ENCODE measurements at regions not wholly inside any gene's neighbourhood (a gene's known extent, or its start where the extent isn't known, plus 50 kb on each side); places are given as distances from the start of the nearest gene placed in this dataset.

GRCh38 chr5:44565902-44566301 is 176.7 kb upstream of the FGF10 start:
- H3K4me2 ChIP-seq (ENCODE audit: low read depth, low read length), result no peak overlapping the region
- ChIA-PET POLR2A (no interaction called here), CTCF (ENCODE audit: low intra/inter-chr PET ratio, low total read pairs) (no interaction called here)
- no peaks in the 10 kb centered on the region for H3K79me2 ChIP-seq (ENCODE audit: insufficient read depth, low read length)
- H4K20me1 ChIP-seq (ENCODE audit: insufficient read depth, low read length), result no peaks in the 10 kb centered on the region
- ATAC-seq (no peak), DNase-seq (ENCODE audit: low spot score) (no peak), FAIRE-seq (no peak)
- no peaks in the 10 kb centered on the region for H3K9me3 ChIP-seq (ENCODE audit: low read length)
- no peak overlapping the region for H3K27ac ChIP-seq (ENCODE audit: extremely low read length, insufficient read depth, low read length)
- H2AFZ ChIP-seq (ENCODE audit: low read length), result no peak overlapping the region
- no peak for TF ChIP-seq ZNF777 (CRISPR knock-in tag; IDR thresholded peaks at IDR 0.05)
- no peak for TF ChIP-seq ZBTB42 (CRISPR knock-in tag; IDR thresholded peaks at IDR 0.05)
- no peak for TF ChIP-seq ZSCAN25 (CRISPR knock-in tag; IDR thresholded peaks at IDR 0.05)
- no peak for TF ChIP-seq TP53 (CRISPR knock-in tag; conservative IDR thresholded peaks at IDR 0.05)
- no peak for TF ChIP-seq ZC3H13 (CRISPR knock-in tag; IDR thresholded peaks at IDR 0.05)
- no peak for TF ChIP-seq MEIS2 (CRISPR knock-in tag; IDR thresholded peaks at IDR 0.05)
- TF ChIP-seq GRHL1 (CRISPR knock-in tag; conservative IDR thresholded peaks at IDR 0.05), result no peak
- TF ChIP-seq ZNF652 (CRISPR knock-in tag; IDR thresholded peaks at IDR 0.05; ENCODE audit: borderline replicate concordance, low read depth), result no peak
- TF ChIP-seq JUND (CRISPR knock-in tag; IDR thresholded peaks at IDR 0.05), result no peak
- TF ChIP-seq, protein P1, sequence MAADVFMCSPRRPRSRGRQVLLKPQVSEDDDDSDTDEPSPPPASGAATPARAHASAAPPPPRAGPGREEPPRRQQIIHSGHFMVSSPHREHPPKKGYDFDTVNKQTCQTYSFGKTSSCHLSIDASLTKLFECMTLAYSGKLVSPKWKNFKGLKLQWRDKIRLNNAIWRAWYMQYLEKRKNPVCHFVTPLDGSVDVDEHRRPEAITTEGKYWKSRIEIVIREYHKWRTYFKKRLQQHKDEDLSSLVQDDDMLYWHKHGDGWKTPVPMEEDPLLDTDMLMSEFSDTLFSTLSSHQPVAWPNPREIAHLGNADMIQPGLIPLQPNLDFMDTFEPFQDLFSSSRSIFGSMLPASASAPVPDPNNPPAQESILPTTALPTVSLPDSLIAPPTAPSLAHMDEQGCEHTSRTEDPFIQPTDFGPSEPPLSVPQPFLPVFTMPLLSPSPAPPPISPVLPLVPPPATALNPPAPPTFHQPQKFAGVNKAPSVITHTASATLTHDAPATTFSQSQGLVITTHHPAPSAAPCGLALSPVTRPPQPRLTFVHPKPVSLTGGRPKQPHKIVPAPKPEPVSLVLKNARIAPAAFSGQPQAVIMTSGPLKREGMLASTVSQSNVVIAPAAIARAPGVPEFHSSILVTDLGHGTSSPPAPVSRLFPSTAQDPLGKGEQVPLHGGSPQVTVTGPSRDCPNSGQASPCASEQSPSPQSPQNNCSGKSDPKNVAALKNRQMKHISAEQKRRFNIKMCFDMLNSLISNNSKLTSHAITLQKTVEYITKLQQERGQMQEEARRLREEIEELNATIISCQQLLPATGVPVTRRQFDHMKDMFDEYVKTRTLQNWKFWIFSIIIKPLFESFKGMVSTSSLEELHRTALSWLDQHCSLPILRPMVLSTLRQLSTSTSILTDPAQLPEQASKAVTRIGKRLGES (CRISPR knock-in tag; IDR thresholded peaks at IDR 0.05; ENCODE audit: borderline replicate concordance), result no peak
- TF ChIP-seq SIN3B (IDR thresholded peaks at IDR 0.05; ENCODE audit: low read length), result no peak
- TF ChIP-seq HINFP (CRISPR knock-in tag; IDR thresholded peaks at IDR 0.05; ENCODE audit: low read depth), result no peak
- TF ChIP-seq, protein P2, sequence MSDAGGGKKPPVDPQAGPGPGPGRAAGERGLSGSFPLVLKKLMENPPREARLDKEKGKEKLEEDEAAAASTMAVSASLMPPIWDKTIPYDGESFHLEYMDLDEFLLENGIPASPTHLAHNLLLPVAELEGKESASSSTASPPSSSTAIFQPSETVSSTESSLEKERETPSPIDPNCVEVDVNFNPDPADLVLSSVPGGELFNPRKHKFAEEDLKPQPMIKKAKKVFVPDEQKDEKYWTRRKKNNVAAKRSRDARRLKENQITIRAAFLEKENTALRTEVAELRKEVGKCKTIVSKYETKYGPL (CRISPR knock-in tag; IDR thresholded peaks at IDR 0.05), result no peak
- TF ChIP-seq ZNF780A (CRISPR knock-in tag; IDR thresholded peaks at IDR 0.05), result no peak
- TF ChIP-seq E2F1 (CRISPR knock-in tag; IDR thresholded peaks at IDR 0.05), result no peak
- TF ChIP-seq NFE2 (CRISPR knock-in tag; IDR thresholded peaks at IDR 0.05), result no peak
- no peak for TF ChIP-seq SNAPC2 (CRISPR knock-in tag; IDR thresholded peaks at IDR 0.05)
- BruUV-seq (replicated peaks), result no TSS peak
- intact Hi-C loops (cut with micrococcal nuclease; ENCODE audit: unreplicated experiment) (no loop called here), in situ Hi-C loops (cut with HindIII; ENCODE audit: extremely low pct_ligation_motif_present, low pct_unique_long_range_greater_than_20kb) (no loop called here)
- no peaks in the 10 kb centered on the region for H3K36me3 ChIP-seq (replicated peaks in 1 of 2; ENCODE audit: control insufficient read depth in 1 of 2, insufficient read depth in 2 of 2, low read length in 2 of 2)
- no peak overlapping the region for H3K9ac ChIP-seq (ENCODE audit: insufficient read depth, low read depth, low read length)
- H3K27me3 ChIP-seq (ENCODE audit: control insufficient read depth in 1 of 2, insufficient read depth in 2 of 2, low read length in 2 of 2), result no peaks in the 10 kb centered on the region
- no peaks in the 10 kb centered on the region for H3K4me1 ChIP-seq (ENCODE audit: insufficient read depth, low read length)
- H3K4me3 ChIP-seq (replicated peaks in 1 of 3; ENCODE audit: insufficient read depth in 1 of 3, low read depth in 2 of 3, low read length in 3 of 3), result no peak overlapping the region
- WGBS (ENCODE audit: low lambda C conversion rate), result 6% methylated on average over 2 of the region's 2 CpGs

Measured in HepG2 (cell line).